Karpas-422 (cell line): ENCODE measurements at regions not wholly inside any gene's neighbourhood (a gene's known extent, or its start where the extent isn't known, plus 50 kb on each side); places are given as distances from the start of the nearest gene placed in this dataset.
"Not testable (repeated sequence)": the region's sequence is repeated elsewhere in the genome, so short reads cannot be mapped to it uniquely, and the experiment has no call there.

Experiments
- DNase-seq: peaks from one replicate; pipeline ENCODE4 v3.0.0-alpha.2; 2015
- H2AFZ ChIP-seq: fragments of 200-600 bp; sonication (generic); 2 replicates; pipeline ENCODE4 v1.6.1; 2014; ENCODE audit warnings: antibody characterized with exemption, low read length, mixed read lengths
- H3K27ac ChIP-seq: fragments of 200-600 bp; sonication (generic); 2 replicates; pipeline ENCODE4 v1.5.1; 2014; ENCODE audit warnings: mild to moderate bottlenecking, low read length, moderate library complexity
- H3K27me3 ChIP-seq: fragments of 200-600 bp; sonication (generic); 2 replicates; pipeline ENCODE4 v1.6.1; 2014; ENCODE audit warnings: low read length, mixed read lengths
- H3K36me3 ChIP-seq: fragments of 200-600 bp; sonication (generic); 2 replicates; pipeline ENCODE4 v1.6.1; 2014; ENCODE audit warnings: low read length, mixed read lengths; ENCODE audit not compliant: insufficient read depth
- H3K4me1 ChIP-seq: fragments of 200-600 bp; sonication (generic); 2 replicates; pipeline ENCODE4 v1.6.1; 2014; ENCODE audit warnings: mild to moderate bottlenecking, low read length, mixed read lengths
- H3K4me2 ChIP-seq: fragments of 200-600 bp; sonication (generic); 2 replicates; pipeline ENCODE4 v1.6.1; 2014; ENCODE audit warnings: low read length, low read depth, mild to moderate bottlenecking; ENCODE audit not compliant: poor library complexity, severe bottlenecking
- H3K4me3 ChIP-seq: fragments of 200-600 bp; sonication (generic); 2 replicates; pipeline ENCODE4 v1.5.1; 2014; ENCODE audit warnings: mild to moderate bottlenecking, antibody characterized with exemption, low read length, mixed read lengths
- H3K79me2 ChIP-seq: fragments of 200-600 bp; sonication (generic); 2 replicates; pipeline ENCODE4 v1.6.1; 2014; ENCODE audit warnings: mild to moderate bottlenecking, low read length, mixed read lengths
- H3K9ac ChIP-seq: fragments of 200-600 bp; sonication (generic); 2 replicates; pipeline ENCODE4 v1.6.0; 2014; ENCODE audit warnings: low read length
- H3K9me2 ChIP-seq: fragments of 200-600 bp; sonication (generic), shearing (Covaris generic); replicated peaks from 2 replicates; pipeline ENCODE4 v1.6.0; 2014; ENCODE audit warnings: mild to moderate bottlenecking, low read length, moderate library complexity; ENCODE audit not compliant: insufficient read depth
- H3K9me3 ChIP-seq: fragments of 300-700, 200-600 bp; sonication (generic); 2 replicates; pipeline ENCODE4 v1.6.1; 2014; ENCODE audit warnings: low read length, mixed read lengths
- H4K20me1 ChIP-seq: fragments of 200-600 bp; sonication (generic); 2 replicates; pipeline ENCODE4 v1.6.1; 2014; ENCODE audit warnings: mild to moderate bottlenecking, antibody characterized with exemption, low read length, low read depth; ENCODE audit not compliant: insufficient read depth

DNA sequence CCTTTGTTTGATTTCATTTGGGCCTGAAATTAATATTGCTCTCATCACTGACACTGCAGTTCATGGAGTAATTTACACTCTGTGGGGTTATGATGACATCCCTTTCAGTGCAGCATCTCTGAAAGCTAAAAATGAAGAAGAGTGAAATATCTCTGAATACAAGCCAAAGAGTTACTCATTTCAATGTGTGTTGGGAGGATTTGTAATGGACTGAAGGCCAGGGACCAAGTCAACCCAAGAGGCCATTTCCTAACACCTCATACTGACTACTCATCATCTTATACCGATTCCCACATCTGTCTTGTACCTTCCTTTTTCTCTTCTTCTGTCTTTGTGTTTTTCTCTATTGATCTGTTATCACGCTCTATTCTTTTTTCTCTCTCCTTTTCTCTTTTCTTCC, 374.4 kb upstream of the FRG1 start:
- H3K4me1 ChIP-seq, H3K4me2 ChIP-seq, H3K79me2 ChIP-seq, H3K9me2 ChIP-seq, H3K27ac ChIP-seq, H3K36me3 ChIP-seq, H3K27me3 ChIP-seq, H3K4me3 ChIP-seq, H3K9ac ChIP-seq, DNase-seq, H3K9me3 ChIP-seq, H4K20me1 ChIP-seq, H2AFZ ChIP-seq: not testable (repeated sequence)

DNA sequence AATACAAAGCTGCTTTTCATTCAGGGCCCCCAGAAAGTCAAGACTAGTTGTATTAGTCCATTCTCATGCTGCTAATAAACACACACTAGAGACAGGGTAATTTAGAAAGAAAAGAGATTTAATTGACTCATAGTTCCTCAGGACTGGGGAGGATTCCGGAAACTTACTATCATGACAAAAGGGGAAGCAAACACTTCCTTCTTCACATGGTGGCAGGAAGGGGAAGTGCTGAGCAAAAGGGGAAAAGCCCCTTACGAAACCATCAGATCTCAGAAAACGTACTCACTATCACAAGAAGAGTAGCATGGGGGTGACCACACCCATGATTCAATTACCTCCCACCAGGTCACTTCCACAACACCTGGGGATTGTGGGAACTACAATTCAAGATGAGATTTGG, 373.8 kb upstream of the FRG1 start:
- not testable (repeated sequence) for H3K36me3 ChIP-seq, H3K4me1 ChIP-seq, H3K9ac ChIP-seq, H3K27ac ChIP-seq, H2AFZ ChIP-seq, H3K27me3 ChIP-seq, DNase-seq, H3K4me2 ChIP-seq, H3K79me2 ChIP-seq, H3K9me2 ChIP-seq, H4K20me1 ChIP-seq, H3K4me3 ChIP-seq, H3K9me3 ChIP-seq

DNA sequence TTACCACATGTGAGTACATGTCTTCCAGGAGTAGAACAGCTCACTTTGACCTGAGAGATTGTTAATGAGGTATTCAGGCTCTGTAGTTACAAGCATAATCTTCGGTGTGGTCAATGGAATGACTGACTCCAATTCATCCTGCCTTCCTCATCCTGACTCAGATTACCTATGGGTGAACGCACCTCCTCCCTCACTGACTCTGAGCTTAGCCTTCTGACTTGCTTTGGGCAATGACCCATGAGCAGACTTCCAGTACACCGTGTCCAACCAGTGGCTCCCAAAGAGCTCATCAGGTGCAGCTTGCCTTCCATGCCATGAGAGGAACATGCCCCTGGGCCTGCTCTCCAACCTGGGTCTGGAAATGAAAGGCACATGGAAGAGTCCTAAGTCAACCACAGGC, 361.0 kb upstream of the FRG1 start:
- not testable (repeated sequence) for H3K9me2 ChIP-seq

DNA sequence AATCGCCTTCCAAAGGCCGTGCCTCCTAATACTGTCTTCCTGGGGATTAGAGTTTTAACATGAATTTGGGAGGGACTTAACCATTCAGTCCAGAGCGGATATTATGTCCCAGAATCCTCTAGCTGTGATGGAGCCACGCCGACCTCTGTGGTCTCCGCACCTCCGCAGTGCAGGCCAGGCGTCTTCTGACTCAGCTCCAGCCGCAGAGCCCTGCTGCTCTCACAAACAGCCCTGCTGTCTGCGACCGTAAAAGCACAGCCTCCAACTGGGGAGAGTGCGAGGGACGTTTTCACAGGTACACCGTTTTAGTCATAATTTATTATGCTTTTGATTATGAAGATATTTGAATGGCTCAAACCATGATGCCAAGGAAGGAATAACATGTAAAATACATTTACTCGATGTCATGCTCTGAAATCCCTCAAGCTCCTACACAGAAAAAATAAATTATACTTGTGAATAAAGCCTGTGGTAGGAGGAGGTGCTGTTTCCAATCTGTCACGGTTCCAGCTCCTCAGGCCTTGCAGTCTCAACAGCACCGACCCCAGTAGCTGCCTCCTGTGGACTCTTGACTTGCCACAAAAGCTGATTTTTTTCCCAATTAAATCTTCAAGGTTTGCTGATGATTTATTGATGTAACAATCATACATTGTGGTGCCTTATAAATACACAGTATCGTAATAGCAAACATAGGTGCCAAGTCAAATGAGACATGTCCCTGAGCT, 353.6 kb upstream of the FRG1 start:
- H3K79me2 ChIP-seq, H3K36me3 ChIP-seq, H3K27me3 ChIP-seq, H4K20me1 ChIP-seq, H3K9me2 ChIP-seq, H2AFZ ChIP-seq, H3K9ac ChIP-seq, H3K4me1 ChIP-seq, DNase-seq, H3K4me3 ChIP-seq, H3K9me3 ChIP-seq, H3K4me2 ChIP-seq, H3K27ac ChIP-seq: not testable (repeated sequence)

More for the DNA sequence above, 361.0 kb upstream of the FRG1 start:
- not testable (repeated sequence) for H3K9ac ChIP-seq, H3K27me3 ChIP-seq, H4K20me1 ChIP-seq, H3K4me3 ChIP-seq, H3K36me3 ChIP-seq, H3K4me2 ChIP-seq, H3K9me3 ChIP-seq, H3K27ac ChIP-seq, H3K79me2 ChIP-seq, H2AFZ ChIP-seq, DNase-seq, H3K4me1 ChIP-seq

DNA sequence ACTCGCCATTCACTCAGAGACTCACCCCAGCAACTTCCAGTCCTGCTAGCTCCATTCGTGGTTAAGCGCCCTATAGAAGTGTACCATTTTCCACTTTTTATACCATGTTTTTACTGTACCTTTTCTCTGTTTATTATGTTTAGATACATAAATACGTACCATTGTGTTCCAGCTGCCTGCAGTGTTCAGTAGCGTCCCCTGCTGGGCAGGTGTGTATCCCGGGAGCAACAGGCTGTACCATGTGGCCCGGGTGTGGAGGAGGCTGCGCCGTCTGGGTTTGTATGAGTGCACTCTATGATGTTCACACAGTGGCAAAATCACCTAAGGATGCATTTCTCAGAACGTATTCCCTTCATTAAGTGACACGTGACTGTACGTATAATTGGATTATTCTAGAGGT, 351.5 kb upstream of the FRG1 start:
- not testable (repeated sequence) for H3K36me3 ChIP-seq, DNase-seq, H2AFZ ChIP-seq, H3K9me2 ChIP-seq, H4K20me1 ChIP-seq, H3K9ac ChIP-seq, H3K27me3 ChIP-seq, H3K4me2 ChIP-seq, H3K79me2 ChIP-seq, H3K4me3 ChIP-seq, H3K27ac ChIP-seq, H3K4me1 ChIP-seq, H3K9me3 ChIP-seq

DNA sequence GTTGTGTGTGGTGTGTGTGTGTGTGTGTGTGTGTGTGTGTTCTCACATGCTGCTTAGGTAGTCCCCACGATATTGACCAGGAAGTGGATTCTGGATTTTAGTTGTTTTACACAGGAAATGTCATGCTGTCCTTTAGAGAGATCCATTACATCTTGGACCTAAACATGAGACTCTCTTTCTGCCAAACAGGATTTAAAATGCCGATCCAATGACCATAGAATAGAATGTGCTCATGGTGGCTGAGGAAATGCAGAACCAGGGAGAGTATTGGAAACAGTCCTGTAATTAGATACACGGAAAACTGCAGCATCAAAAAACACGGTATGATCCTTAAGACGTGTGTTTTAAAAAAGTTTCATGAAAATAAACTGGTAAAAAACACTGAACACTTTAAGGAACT, 347.8 kb upstream of the FRG1 start:
- DNase-seq = no peak

DNA sequence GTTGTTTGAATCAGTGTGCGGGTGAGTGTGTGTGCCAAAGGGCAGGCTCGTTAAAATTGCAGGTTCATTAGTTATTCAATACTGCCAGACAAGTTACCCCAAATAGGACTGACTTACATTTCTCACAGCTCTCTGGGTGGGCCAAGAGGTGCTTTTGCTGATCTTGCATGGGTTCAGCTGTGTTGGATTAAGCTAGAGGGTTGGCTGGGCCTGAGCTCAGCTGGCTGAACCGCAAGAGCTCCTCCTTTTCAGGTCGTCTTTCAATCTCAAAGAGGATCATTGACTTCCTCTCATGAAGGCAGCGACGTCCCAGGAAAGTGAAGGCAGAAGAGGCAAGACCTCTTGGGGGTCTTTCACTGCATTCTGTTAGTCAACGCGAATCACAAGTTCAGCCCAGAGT, 343.3 kb upstream of the FRG1 start:
- no peaks in the 10 kb centered on the region for H3K79me2 ChIP-seq

More for the DNA sequence above, 347.8 kb upstream of the FRG1 start:
- H3K4me2 ChIP-seq = no peak overlapping the region
- H3K27me3 ChIP-seq = no peaks in the 10 kb centered on the region
- H2AFZ ChIP-seq = no peak overlapping the region
- no peak overlapping the region for H3K27ac ChIP-seq
- no peak overlapping the region for H3K9ac ChIP-seq
- no peaks in the 10 kb centered on the region for H3K4me1 ChIP-seq
- no peak overlapping the region for H3K4me3 ChIP-seq
- H3K9me2 ChIP-seq = no peaks in the 10 kb centered on the region
- H3K9me3 ChIP-seq = no peaks in the 10 kb centered on the region
- no peaks in the 10 kb centered on the region for H3K79me2 ChIP-seq
- no peaks in the 10 kb centered on the region for H3K36me3 ChIP-seq
- H4K20me1 ChIP-seq = no peaks in the 10 kb centered on the region

DNA sequence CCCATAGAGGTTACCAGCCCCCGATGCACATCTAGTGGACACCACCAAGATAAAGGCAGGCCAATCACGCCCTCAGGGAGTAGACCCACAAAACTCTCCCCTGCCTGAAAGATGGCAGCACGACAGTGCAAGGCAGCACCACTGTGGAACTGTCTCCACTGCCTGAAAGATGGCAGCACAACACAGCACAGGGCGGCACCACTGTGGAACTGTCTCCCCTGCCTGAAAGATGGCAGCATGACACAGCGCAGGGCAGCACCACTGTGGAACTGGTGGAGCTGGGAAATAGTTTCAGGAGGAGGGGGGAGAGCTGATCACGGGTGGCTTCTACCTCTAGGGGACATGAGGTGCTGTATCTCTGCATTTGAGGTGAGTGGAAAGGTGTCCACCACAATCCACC, 340.4 kb upstream of the FRG1 start:
- DNase-seq = no peak
- Histone ChIP-seq H3K9ac (no peak overlapping the region), H4K20me1 (no peaks in the 10 kb centered on the region), H3K27me3 (no peaks in the 10 kb centered on the region), H2AFZ (no peak overlapping the region), H3K36me3 (no peaks in the 10 kb centered on the region), H3K79me2 (no peaks in the 10 kb centered on the region), H3K9me2 (no peaks in the 10 kb centered on the region), H3K4me3 (no peak overlapping the region), H3K4me1 (no peaks in the 10 kb centered on the region), H3K4me2 (no peak overlapping the region), H3K27ac (no peak overlapping the region), H3K9me3 (no peaks in the 10 kb centered on the region)

More for the DNA sequence above, 343.3 kb upstream of the FRG1 start:
- Histone ChIP-seq H3K36me3 (no peaks in the 10 kb centered on the region), H3K4me3 (no peak overlapping the region), H2AFZ (no peak overlapping the region), H3K4me1 (no peaks in the 10 kb centered on the region), H3K27me3 (no peaks in the 10 kb centered on the region), H3K9ac (no peak overlapping the region), H3K9me2 (no peaks in the 10 kb centered on the region), H3K4me2 (no peak overlapping the region), H4K20me1 (no peaks in the 10 kb centered on the region), H3K9me3 (no peaks in the 10 kb centered on the region), H3K27ac (no peak overlapping the region)
- no peak for DNase-seq
